A172 (cell line): ENCODE measurements at regions not wholly inside any gene's neighbourhood (a gene's known extent, or its start where the extent isn't known, plus 50 kb on each side); places are given as distances from the start of the nearest gene placed in this dataset.
"Not testable (repeated sequence)": the region's sequence is repeated elsewhere in the genome, so short reads cannot be mapped to it uniquely, and the experiment has no call there.

Experiments
- DNase-seq: peaks from one replicate; pipeline ENCODE4 v3.0.0-alpha.2; 2015; ENCODE audit warnings: low spot score

- DNase-seq = peak; percentile 6
These were observed 64.7 kb upstream of the CCDC39 start for GRCh38 chr3:180743813-180744590.

- no peak for DNase-seq
These were observed 68.6 kb upstream of the CCDC39 start for GRCh38 chr3:180747805-180748361.

GRCh38 chr3:180749322-180749721 lies 70.0 kb upstream of the CCDC39 start:
- DNase-seq = no peak

GRCh38 chr3:180749796-180750195 lies 70.5 kb upstream of the CCDC39 start:
- no peak for DNase-seq

GRCh38 chr3:180755556-180755955 lies 76.3 kb upstream of the CCDC39 start:
- no peak for DNase-seq

- peak; percentile 34 for DNase-seq
These were observed 83.6 kb upstream of the CCDC39 start for GRCh38 chr3:180762866-180763265.

- no peak for DNase-seq
These were observed 85.2 kb upstream of the CCDC39 start for GRCh38 chr3:180764481-180764880.

GRCh38 chr3:180770639-180771038 lies 91.3 kb upstream of the CCDC39 start:
- no peak for DNase-seq

GRCh38 chr3:180776433-180776832 lies 97.1 kb upstream of the CCDC39 start:
- no peak for DNase-seq

- no peak for DNase-seq
These were observed 103.1 kb upstream of the CCDC39 start for GRCh38 chr3:180782195-180782984.

- DNase-seq = not testable (repeated sequence)
These were observed 106.9 kb upstream of the CCDC39 start for GRCh38 chr3:180786227-180786626.

GRCh38 chr3:180789774-180790173 lies 110.5 kb upstream of the CCDC39 start:
- DNase-seq = no peak

- DNase-seq = no peak
These were observed 114.3 kb upstream of the FXR1 start for GRCh38 chr3:180798197-180798596.

- DNase-seq = peak; percentile 10
These were observed 109.6 kb upstream of the FXR1 start for GRCh38 chr3:180802837-180803236.

GRCh38 chr3:180804916-180805315 lies 107.6 kb upstream of the FXR1 start:
- DNase-seq = peak; percentile 49

- DNase-seq = no peak
These were observed 103.5 kb upstream of the FXR1 start for GRCh38 chr3:180808823-180809575.

GRCh38 chr3:180820400-180820799 lies 92.1 kb upstream of the FXR1 start:
- no peak for DNase-seq

GRCh38 chr3:180825964-180826363 lies 86.5 kb upstream of the FXR1 start:
- DNase-seq = no peak

GRCh38 chr3:180827171-180827570 lies 85.3 kb upstream of the FXR1 start:
- DNase-seq = no peak

- no peak for DNase-seq
These were observed 84.3 kb upstream of the FXR1 start for GRCh38 chr3:180828001-180828720.

- no peak for DNase-seq
These were observed 83.6 kb upstream of the FXR1 start for GRCh38 chr3:180828723-180829408.
